HG02973 (cell line): ENCODE measurements at regions not wholly inside any gene's neighbourhood (a gene's known extent, or its start where the extent isn't known, plus 50 kb on each side); places are given as distances from the start of the nearest gene placed in this dataset.
"Not testable (repeated sequence)": the region's sequence is repeated elsewhere in the genome, so short reads cannot be mapped to it uniquely, and the experiment has no call there.

Experiments used
- ATAC-seq: cut with Tn5 transposase; IDR thresholded peaks from one replicate; pipeline ENCODE4 v1.9.1; 2021; ENCODE audit warnings: moderate library complexity; ENCODE audit not compliant: unreplicated experiment

DNA sequence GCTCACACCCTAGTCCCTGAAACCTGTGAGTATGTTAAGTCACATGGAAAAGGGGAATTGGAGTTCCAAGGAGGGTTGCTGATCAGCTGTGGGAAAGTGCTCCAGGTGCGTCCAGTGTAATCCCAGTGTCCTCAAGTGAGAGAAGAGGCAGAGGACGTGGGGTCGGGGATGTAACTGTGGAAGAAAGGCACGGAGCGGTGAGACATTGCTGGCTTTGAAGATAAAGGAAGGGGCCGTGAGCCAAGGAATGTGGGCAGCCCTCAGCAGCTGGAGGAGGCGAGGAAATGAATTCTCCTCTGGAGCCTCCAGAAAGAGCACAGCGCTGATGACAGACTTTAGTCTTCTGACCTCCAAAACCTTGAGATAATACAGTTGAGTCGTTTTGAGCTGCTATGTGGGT is 191.6 kb upstream of the TMEM132C start:
- no peak for ATAC-seq

DNA sequence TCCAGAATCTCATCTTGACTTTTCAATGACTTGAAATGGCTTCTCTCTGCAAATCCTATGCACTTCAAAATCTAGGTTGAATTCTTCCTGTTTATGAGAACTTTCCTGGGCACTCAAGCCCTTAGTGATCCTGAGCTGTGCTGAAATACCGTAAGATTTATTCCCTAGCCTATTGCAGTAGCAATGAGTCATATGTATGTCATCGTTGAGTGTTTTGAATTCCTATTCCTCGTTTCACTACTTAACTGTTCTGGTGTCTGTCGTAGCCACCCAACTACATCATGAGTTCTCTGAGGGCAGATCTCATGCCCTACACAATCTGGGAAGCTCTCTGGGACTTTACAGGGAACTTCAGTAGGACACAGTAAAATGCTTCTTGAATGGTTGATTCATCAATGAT is 190.8 kb upstream of the TMEM132C start:
- ATAC-seq = no peak

DNA sequence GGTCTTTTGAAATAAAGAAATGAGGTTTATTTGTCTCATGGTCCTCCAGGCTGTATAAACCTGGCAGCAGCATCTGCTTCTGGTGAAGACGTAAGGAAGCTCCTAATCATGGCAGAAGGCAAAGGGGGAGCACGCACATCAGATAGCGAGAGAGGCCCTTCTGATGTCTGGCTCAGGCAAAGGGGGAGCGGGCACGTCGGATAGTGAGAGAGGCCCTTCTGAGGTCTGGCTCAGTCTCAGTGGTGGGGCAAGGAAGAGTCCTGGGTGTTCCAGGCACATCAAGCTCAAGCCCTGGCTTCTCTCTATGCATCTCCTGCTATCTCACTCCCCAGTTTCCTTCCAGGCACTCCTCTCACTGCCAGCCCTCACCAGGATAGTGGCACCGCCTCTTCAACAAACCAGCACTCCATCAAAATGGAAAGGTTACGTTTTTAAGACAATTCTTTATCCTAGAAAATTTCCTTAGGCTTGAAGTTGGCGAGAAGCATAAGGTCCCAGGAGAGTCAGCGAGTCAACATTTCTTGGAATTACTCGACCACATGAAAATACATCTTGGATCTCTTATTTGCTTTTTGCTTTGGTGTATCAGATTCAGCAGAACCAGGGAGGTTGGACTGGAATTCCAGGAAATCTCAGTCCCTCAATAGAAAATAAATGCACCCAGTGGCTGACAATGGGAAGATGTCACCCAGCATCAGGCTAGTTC is 189.6 kb upstream of the TMEM132C start:
- ATAC-seq = no peak

DNA sequence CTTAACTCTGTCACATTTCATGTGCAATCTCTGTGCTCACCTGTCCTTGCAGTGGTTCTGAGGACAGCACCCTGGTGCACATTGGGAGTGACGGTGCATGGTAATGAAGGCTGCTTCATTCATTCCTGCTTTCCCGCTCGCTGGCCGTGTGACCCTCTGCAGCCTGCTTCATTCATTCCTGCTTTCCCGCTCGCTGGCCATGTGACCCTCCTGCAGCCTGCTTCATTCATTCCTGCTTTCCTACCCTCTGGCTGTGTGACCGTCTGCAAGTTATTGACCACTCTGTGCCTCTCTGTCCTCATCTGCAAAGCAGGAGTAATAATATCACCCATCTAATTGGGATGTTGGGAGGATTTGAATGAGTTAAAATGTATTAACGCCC is 189.1 kb upstream of the TMEM132C start:
- ATAC-seq = no peak

DNA sequence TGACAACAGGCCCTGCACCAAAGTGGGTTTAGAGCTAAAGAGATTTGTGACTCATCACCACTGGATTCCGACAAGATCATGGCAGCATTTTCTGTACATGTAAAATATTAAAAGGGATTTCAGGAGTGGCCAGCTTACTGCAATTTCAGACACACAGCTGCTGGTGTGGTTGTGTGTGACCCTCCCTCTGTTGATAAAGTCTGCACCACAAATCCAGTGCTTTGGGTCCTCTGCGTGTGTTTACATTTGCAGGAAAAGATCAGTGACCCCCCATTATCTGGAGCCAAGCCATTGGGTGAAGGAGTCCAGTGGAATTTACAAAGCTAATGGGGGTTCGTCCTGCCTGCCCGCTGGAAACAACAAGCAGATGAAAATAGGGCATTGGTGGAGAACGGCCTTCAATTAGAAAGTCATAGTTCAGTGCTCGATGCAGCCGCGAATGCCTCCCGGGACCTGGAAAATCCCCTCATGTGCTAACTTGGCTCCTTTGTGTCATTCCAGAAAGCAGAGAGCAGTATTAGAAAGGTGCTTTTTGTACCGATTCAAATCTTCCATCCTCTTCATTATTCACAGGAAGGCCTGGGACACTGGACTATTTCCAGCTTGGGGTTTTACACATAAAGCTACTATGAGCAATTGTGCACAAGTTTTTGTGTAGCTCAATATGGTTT is 188.5 kb upstream of the TMEM132C start:
- no peak for ATAC-seq

DNA sequence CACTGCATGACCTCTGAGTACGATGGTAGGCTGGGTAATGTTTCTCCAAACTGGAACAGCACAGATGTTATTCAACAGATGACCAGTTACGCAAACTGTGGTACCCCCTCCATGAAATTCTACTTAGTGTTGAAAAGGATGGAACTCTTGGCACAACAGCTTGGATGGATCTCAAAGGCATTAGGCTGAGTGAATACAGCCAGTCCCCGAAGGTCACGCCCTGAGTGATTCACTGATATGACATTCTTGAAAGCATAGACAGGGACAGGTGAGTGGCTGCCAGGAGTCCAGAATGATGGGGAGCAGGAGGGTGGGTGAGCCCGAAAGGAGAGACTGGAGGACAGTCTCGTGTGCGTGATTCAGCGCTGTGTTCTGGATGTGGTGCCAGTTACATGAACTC is 187.5 kb upstream of the TMEM132C start:
- ATAC-seq = no peak

DNA sequence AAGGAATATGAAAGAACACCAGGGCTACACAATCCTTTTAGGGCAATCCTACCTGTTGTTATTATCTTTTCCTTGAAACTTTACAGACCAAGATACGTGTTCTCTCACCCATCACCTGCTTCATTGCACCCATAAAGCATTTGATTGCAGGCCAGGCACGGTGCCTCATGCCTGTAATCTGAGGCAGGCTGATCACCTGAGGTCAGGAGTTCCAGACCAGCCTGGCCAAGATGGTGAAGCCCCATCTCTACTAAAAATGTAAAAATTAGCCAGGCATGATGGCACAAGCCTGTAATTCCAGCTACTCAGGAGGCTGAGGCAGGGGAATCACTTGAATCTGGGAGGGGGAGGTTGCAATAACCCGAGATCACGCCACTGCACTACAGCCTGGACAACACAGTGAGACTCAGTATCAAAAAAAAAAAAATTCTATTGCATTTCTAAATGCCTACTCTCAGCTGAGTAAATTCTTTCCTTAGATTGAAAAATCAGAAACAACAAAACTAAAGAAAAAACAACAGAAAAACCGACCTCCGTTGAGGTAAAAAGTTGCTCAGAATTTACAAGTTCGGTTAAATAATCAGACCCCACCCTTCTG is 183.7 kb upstream of the TMEM132C start:
- no peak for ATAC-seq

DNA sequence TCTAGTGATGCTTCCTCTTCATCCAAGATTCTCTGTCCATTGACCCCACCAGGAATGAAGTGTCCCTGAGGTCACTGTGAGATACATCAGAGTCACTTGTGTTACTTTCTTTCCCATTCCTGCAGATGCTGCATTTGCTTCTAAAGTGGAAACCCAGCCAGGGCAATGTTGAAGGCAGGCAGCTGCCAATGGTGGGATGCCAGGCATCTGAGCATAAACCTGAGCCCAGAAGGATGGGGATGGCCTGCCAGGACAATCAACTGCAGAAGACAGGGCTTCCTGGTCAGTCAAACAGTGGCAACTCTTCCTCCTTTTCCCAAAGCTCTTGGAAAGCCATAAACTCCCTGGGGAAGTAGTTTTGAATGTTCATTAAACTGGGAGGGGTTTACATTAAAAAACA is 178.0 kb upstream of the TMEM132C start:
- ATAC-seq = no peak

DNA sequence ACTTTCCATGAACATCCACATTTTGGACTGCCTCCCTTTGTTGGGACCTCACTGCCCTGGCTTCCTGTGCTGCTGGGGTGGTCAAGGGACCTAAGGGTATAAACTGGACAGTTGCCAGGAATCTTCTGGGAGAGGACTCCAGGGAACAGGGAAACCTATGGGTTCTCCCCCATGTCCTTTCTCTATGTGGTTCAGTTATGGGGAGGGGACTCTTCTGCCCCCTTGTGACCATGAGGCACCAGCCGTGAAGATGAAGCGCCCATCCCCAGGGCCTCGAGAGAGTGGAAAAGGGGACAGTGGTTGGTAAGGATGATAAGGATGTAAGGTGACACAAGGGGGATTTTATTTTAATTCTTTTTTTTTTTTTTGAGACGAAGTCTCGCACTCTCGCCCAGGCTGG is 177.0 kb upstream of the TMEM132C start:
- ATAC-seq = no peak

DNA sequence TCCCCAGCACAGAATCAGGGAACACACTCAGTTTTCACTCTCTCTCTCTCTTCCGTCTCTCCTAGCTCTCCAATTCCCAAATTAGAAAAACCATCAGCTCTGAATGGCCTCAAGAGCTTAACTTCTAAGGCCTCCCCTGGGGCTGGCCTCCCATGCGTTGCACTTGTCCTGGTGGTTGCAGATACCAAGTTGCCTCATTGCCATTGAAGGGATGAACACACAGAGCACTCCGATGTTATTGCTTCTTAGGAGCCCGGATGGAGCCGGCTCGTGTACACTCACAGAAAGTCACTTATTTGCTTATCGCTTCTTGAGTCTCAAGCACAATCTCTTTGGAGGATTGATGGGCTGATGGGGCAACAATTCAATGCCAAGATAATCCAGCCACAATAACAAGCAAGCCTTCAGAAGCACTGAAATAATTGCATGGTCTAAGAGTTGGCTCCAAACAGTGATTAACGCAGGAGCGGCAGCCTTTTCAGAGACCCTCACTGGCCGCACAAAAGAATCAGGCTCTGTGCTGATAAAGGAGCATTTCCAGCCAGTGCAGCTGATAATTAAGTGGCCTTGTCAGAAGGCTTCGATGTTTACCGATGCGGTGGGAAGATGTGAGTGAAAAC is 175.8 kb upstream of the TMEM132C start:
- no peak for ATAC-seq

DNA sequence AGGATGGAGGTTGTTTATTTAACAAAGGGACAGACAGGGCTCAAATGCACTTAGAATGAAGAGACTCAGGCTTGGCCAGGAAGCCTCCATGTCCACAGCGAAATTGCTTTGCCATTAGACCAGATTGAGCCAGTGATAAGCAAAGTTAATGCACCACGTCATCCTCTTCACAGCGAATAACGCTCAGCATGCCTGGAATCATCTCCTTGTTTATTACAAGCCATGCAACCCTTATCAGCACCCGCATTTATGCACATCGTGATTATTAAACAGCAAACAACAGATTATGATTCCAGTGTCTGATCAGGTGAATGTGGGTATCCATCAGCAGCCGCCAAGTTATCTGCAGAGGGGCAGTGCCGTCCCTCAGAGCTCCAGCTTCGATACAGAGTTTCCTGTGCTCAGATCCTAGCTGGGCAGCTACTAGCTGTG is 175.0 kb upstream of the TMEM132C start:
- no peak for ATAC-seq

DNA sequence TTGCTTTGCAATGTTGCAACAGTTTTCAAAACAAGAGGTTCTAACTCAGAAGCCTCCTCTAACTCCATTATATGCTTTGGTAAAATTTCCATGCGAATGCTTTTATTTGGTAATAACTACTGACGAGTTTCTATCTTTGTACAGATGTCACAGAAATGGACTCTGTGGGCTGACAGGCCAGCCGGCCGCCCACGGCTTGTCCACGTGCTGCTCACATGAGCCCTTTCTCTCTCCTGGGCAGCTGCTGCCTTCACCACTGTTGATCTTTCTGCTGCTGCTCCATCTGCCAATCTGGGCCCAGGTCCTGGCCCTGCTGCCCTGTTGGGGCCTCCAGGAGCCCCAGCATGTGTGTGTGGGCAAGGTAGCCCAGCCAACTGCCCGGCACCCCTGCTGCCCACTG is 168.2 kb upstream of the TMEM132C start:
- ATAC-seq = no peak

DNA sequence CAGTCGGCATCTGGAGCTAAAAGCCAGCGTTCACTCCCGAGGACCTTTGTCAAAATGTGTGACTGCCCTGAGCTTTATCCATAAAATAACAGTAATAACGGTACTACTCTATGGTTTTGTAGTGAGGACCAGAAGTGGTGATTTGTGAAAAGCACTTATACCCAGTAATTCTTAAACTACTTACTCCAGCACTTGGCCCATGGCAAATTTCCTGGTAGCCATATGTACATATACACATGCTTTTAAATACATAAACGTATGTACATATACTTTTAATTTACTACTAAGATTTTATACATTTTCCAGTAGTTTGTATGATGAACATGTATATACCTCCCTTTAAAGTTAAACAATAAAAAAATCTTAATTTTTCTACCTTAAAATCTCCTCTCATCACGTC is 163.8 kb upstream of the TMEM132C start:
- no peak for ATAC-seq

DNA sequence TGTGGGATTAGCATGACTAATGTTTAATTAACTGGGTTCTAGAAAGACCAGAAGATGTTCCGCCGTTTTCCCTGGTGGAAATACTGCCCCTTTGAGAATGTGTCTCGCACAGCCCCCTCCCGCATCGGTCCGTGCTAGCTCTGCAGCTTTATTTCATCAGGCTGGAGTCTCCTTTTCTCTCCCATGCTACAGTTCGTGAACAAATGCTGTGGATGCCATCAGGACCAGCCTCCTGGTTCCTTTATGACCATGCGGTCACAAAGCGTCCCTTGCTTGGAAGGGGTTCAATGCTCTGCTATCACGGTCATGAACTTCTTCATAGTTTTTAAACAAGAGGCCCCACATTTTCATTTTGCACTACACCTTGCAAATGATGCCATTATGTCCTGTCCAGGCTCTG is 157.7 kb upstream of the TMEM132C start:
- no peak for ATAC-seq

DNA sequence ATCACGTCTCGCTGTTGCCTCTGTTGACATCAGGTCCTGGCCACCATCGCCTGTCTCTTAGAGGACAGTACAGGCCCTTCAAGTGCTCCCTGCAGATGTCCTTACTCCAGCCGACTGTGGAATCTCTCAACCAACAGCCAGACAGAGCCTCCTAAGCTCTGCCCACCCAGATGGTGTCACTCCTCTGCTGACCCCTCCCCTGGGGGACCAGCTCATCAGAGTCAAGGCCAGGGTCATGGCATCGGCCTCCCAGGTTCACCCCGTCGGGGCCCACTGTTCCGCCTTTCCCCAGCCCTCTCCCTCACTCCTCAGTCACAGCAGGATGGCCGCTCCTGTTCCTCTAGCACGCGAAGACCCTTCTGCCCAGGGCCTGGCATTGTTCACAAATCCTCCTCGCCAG is 157.3 kb upstream of the TMEM132C start:
- no peak for ATAC-seq

DNA sequence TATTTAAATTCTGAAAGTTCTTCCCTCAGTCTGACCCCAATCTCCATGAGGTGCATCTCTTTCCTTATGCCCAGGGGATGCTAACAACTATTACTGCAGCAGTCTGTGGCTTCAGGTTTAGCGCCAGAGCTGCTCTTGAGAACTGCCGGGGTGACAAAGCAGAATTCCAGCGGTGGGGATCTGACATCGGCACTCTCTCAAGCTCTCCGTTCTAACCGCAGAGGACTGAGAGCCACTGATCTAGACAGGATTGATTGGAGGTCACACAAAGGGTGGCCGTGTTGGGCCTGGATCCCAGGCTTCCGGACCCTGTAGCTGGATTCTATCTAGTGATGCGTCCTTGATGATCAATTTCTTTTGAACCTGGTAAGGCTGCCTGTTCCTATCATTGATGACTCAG is 155.6 kb upstream of the TMEM132C start:
- no peak for ATAC-seq

DNA sequence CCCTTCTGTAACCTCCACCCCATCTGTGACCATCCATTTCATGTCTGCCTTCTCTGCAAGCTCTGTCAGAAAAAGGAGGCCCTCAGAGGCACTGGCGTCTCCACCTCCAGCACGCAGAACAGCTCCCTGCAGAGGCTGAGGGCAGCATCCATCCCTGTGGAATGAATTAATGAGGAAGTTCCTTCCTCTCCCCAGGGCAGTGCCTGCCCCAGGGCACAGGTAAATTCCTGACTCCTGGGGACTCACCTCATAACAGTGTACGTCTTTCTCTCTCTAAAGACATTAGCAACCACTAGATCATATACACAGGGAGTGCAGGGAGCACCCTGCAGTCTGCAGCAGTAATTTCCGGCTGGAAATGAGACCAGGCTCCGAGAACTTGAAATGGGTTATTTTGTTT is 155.0 kb upstream of the TMEM132C start:
- no peak for ATAC-seq

DNA sequence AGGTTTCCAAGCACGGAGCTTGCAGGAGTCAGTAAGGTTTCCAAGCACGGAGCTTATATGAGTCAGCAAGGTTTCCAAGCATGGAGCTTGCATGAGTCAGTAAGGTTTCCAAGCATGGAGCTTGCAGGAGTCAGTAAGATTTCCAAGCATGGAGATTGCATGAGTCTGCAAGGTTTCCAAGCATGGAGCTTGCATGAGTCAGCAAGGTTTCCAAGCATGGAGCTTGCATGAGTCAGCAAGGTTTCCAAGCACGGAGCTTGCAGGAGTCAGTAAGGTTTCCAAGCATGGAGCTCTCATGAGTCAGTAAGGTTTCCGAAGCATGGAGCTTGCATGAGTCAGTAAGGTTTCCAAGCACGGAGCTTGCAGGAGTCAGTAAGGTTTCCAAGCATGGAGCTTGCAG is 153.7 kb upstream of the TMEM132C start:
- ATAC-seq = not testable (repeated sequence)

DNA sequence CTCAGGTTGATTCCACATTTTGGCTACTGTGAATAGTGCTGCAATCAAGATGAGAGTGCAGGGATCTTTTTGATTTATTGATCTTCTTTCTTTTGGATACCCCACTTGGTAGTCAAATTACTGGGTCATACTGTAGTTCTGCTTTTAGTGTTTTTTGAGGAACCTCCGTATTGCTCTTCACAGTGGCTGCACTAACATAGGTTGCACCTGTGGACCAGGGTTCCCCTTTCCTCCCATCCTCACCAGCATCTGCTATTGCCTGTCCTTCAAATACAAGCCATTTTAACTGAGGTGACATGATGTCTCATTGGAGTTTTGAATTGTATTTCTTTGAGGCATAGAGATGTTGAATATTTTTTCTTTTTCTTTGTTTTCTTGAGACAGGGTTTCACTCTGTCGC is 152.5 kb upstream of the TMEM132C start:
- ATAC-seq = no peak

DNA sequence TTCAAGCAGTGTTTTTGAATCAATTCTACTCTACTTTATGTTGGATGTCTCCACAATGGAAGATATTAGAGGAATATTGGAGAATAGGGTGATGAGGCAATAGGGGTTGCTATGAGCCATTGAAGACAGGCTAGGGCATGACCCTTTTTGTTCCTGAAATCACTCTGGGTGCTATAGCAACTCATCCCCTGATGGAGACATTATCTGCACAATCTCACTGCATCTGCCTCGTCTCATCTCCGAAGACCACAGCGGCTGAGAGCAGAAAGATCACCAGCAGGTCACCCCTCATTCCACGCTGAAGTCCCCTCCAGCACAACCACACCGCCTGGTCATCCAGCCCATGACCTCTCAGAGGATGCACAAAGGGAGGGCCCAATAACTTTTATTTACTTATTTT is 150.4 kb upstream of the TMEM132C start:
- ATAC-seq = no peak

DNA sequence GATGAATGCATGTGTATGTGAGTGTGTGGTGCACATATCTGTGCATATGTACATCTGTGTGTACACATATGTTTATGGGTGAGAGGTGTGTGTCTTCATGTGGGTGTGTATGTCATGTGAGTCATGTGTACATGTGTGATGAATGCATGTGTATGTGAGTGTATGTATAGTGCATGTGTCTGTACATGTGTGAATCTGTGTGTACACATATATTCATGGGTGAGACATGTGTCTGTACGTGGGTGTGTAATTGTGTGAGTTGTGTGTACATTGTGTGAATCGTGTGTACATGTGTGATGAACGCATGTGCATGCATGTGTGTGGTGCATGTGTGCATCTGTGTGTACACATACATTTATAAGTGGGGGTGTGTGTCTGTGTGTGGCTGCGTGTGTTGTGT is 146.9 kb upstream of the TMEM132C start:
- ATAC-seq = no peak

DNA sequence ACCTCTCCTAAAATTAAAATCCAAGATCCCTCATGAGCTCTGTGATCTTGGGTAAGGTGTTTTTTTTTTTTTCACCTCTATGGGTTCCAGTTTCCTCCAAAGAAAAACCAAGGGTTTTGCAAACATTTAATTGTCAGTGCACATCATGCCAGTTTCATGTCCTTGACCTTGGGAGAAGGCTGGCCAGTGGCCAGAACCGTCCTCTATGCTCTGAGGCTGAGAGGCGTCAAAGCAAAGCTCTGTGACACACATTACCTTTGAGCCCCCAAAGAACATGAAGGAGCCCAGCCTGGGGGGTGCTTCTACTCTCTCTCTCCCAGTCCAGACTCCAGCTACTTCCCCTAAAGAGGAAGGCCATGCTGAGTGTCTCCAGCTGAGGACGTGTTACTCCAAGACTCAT is 145.5 kb upstream of the TMEM132C start:
- ATAC-seq = no peak
